ENCODE measurements at regions not wholly inside any gene's neighbourhood (a gene's known extent, or its start where the extent isn't known, plus 50 kb on each side); places are given as distances from the start of the nearest gene placed in this dataset.
"Not testable (repeated sequence)": the region's sequence is repeated elsewhere in the genome, so short reads cannot be mapped to it uniquely, and the experiment has no call there.

GRCh38 chr3:187481426-187481825 is 113.2 kb downstream of the RTP4 start:
- WGBS, 2 donors = 46 to 49% methylated on average over 3 of the region's 3 CpGs
- no peak for FAIRE-seq

GRCh38 chr3:187475613-187476012 is 107.4 kb downstream of the RTP4 start:
- FAIRE-seq; H3K9me3 ChIP-seq; H3K27me3 ChIP-seq; DNase-seq; H3K4me1 ChIP-seq; intact Hi-C loops (cut with DNase I); H3K4me3 ChIP-seq; H3K36me3 ChIP-seq; ATAC-seq; H3K27ac ChIP-seq: not testable (repeated sequence)

More at GRCh38 chr3:187481426-187481825, 113.2 kb downstream of the RTP4 start:
- no peak for TF ChIP-seq CTCF (IDR thresholded peaks at IDR 0.05)
- no peaks in the 10 kb centered on the region for H3K4me1 ChIP-seq
- no peaks in the 10 kb centered on the region for H3K36me3 ChIP-seq
- no peaks in the 10 kb centered on the region for H3K27me3 ChIP-seq
- no peak overlapping the region for H3K4me3 ChIP-seq
- no peak for DNase-seq
- no peaks in the 10 kb centered on the region for H3K9me3 ChIP-seq
- no peak for ATAC-seq
- no peak overlapping the region for H3K27ac ChIP-seq
- intact Hi-C loops (cut with DNase I) = no loop called here

GRCh38 chr3:187473778-187474406 is 105.7 kb downstream of the RTP4 start:
- FAIRE-seq = peak; percentile 54
- no peaks in the 10 kb centered on the region for H3K27me3 ChIP-seq
- intact Hi-C loops (cut with DNase I) = no loop called here
- H3K27ac ChIP-seq = no peak overlapping the region
- peaks cover 0 to 3% (median 0%) of the 10 kb centered on the region in 4 donors for H3K9me3 ChIP-seq
- TF ChIP-seq CTCF (IDR thresholded peaks at IDR 0.05) = no peak
- no peak for DNase-seq
- 76 to 87% methylated on average over 1 of the region's 1 CpG for WGBS, 2 donors
- H3K36me3 ChIP-seq = no peaks in the 10 kb centered on the region
- H3K4me3 ChIP-seq = no peak overlapping the region
- no peaks in the 10 kb centered on the region for H3K4me1 ChIP-seq
- ATAC-seq = no peak

- FAIRE-seq; H3K4me3 ChIP-seq; H3K4me1 ChIP-seq; H3K27me3 ChIP-seq; H3K9me3 ChIP-seq; DNase-seq; ATAC-seq; H3K27ac ChIP-seq; intact Hi-C loops (cut with DNase I); H3K36me3 ChIP-seq: not testable (repeated sequence)
- 55 to 65% methylated on average over 7 of the region's 7 CpGs for WGBS, 2 donors
Measured at GRCh38 chr3:187466306-187466705, 98.1 kb downstream of the RTP4 start.

GRCh38 chr3:187465503-187465902 is 97.3 kb downstream of the RTP4 start:
- no peaks in the 10 kb centered on the region for H3K27me3 ChIP-seq
- H3K4me3 ChIP-seq = no peak overlapping the region
- no peak overlapping the region for H3K27ac ChIP-seq
- FAIRE-seq (no peak), DNase-seq (no peak), ATAC-seq (no peak)
- H3K9me3 ChIP-seq = no peaks in the 10 kb centered on the region
- no peak for TF ChIP-seq CTCF (IDR thresholded peaks at IDR 0.05)
- intact Hi-C loops (cut with DNase I) = no loop called here
- H3K36me3 ChIP-seq = no peaks in the 10 kb centered on the region
- no peaks in the 10 kb centered on the region for H3K4me1 ChIP-seq
- 68 to 73% methylated on average over 4 of the region's 4 CpGs for WGBS, 2 donors

- FAIRE-seq = no peak
- no peak for TF ChIP-seq CTCF (IDR thresholded peaks at IDR 0.05)
- Histone ChIP-seq H3K27ac (no peak overlapping the region), H3K9me3 (no peaks in the 10 kb centered on the region), H3K36me3 (no peaks in the 10 kb centered on the region), H3K4me1 (no peaks in the 10 kb centered on the region), H3K4me3 (no peak overlapping the region), H3K27me3 (no peaks in the 10 kb centered on the region)
- intact Hi-C loops (cut with DNase I) = no loop called here
- 82 to 85% methylated on average over 4 of the region's 4 CpGs for WGBS, 2 donors
- DNase-seq = no peak
- ATAC-seq = no peak
Measured at GRCh38 chr3:187464682-187465081, 96.5 kb downstream of the RTP4 start.
